ENCODE measurements at regions not wholly inside any gene's neighbourhood (a gene's known extent, or its start where the extent isn't known, plus 50 kb on each side); places are given as distances from the start of the nearest gene placed in this dataset.
"Not testable (repeated sequence)": the region's sequence is repeated elsewhere in the genome, so short reads cannot be mapped to it uniquely, and the experiment has no call there.

GRCh38 chr10:11403646-11404045, 207.8 kb downstream of the USP6NL start:
- DNase-seq; H3K27me3 ChIP-seq (ENCODE audit: control insufficient read depth, insufficient read depth, low read length); H3K4me3 ChIP-seq (ENCODE audit: insufficient read depth, low read depth, low read length); H3K36me3 ChIP-seq (replicated peaks; ENCODE audit: control insufficient read depth, insufficient read depth, low read length): not testable (repeated sequence)

- H3K36me3 ChIP-seq (replicated peaks; ENCODE audit: control insufficient read depth, insufficient read depth, low read length), result no peaks in the 10 kb centered on the region
- no peak for DNase-seq
- H3K4me3 ChIP-seq (ENCODE audit: insufficient read depth, low read depth, low read length), result no peak overlapping the region
- no peaks in the 10 kb centered on the region for H3K27me3 ChIP-seq (ENCODE audit: control insufficient read depth, insufficient read depth, low read length)
Observed at GRCh38 chr10:11403116-11403515, 208.3 kb downstream of the USP6NL start.

DNA sequence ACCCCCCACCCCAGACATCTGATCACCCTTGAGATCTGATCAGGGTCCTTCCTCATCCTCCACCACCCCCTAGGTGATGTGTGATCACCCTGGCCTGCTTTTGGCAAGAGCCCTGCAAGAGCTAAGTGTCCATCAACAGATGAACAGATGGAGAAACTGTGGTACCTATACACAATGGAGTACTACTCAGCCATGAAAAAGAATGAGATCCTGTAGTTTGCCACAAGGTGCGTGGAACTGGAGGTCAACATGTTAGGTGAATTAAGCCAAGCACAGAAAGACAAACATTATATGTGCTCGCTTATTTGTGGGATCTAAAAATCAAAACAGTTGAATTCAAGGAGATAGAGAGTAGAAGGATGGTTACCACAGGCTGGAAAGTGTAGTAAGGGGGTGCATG, 209.1 kb downstream of the USP6NL start:
- H3K27me3 ChIP-seq (ENCODE audit: control insufficient read depth, insufficient read depth, low read length), result no peaks in the 10 kb centered on the region
- no peaks in the 10 kb centered on the region for H3K36me3 ChIP-seq (replicated peaks; ENCODE audit: control insufficient read depth, insufficient read depth, low read length)
- DNase-seq, result no peak
- no peak overlapping the region for H3K4me3 ChIP-seq (ENCODE audit: insufficient read depth, low read depth, low read length)

- Histone ChIP-seq H3K4me3 (ENCODE audit: insufficient read depth, low read depth, low read length) (no peak overlapping the region), H3K36me3 (replicated peaks; ENCODE audit: control insufficient read depth, insufficient read depth, low read length) (no peaks in the 10 kb centered on the region), H3K27me3 (ENCODE audit: control insufficient read depth, insufficient read depth, low read length) (no peaks in the 10 kb centered on the region)
- no peak for DNase-seq
Observed at GRCh38 chr10:11401264-11402235, 209.9 kb downstream of the USP6NL start.

- DNase-seq, result peak; percentile 26
- Histone ChIP-seq H3K27me3 (ENCODE audit: control insufficient read depth, insufficient read depth, low read length) (no peaks in the 10 kb centered on the region), H3K36me3 (replicated peaks; ENCODE audit: control insufficient read depth, insufficient read depth, low read length) (no peaks in the 10 kb centered on the region), H3K4me3 (ENCODE audit: insufficient read depth, low read depth, low read length) (no peak overlapping the region)
Observed at GRCh38 chr10:11397980-11398580, 213.4 kb downstream of the USP6NL start.

DNA sequence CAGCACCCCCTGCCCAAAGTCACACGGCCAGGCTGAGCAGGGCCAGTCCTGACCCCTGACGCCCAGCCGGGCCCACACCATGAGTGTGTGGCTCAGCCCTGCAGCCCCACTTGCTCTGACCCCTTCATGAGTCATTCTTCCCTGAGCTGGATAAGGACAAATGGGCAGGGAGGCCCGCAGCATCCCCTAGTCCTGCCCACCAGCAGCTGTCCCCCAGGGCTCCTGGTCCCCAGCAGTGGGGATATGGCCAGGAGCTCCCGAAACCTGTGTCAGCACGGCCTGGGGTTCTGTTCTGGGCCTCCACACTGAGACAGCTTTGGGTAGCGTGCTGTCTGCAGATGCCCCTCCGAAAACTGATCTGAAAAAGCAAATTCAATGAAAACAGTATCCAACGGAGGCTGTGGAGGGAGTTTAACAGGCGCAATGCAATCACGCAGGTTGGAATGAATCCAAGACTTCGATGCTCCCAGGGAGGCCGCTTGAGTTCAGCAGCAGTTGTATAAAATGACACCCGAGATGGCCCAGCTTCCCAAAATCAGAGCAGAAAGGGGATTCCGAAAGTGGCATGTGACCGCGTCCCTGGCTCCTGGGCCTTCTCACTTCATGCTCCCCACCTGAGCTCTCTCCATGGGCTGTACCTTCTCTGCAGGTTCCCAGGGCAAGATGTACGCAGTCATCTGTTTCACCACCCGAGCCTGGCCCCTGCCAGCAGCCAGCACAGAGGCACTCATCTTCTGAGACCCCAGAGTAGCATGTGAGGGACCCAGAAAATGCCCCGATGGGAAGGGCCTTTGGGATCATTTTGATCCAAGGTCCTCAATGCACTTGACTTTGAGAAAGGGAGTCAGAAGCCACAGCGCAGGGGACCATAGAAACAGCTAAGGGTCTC, 214.1 kb downstream of the USP6NL start:
- peak; percentile 18 for DNase-seq
- Histone ChIP-seq H3K36me3 (replicated peaks; ENCODE audit: control insufficient read depth, insufficient read depth, low read length) (no peaks in the 10 kb centered on the region), H3K27me3 (ENCODE audit: control insufficient read depth, insufficient read depth, low read length) (no peaks in the 10 kb centered on the region), H3K4me3 (ENCODE audit: insufficient read depth, low read depth, low read length) (no peak overlapping the region)

- H3K4me3 ChIP-seq (ENCODE audit: insufficient read depth, low read depth, low read length), result no peak overlapping the region
- no peaks in the 10 kb centered on the region for H3K36me3 ChIP-seq (replicated peaks; ENCODE audit: control insufficient read depth, insufficient read depth, low read length)
- DNase-seq, result peak; percentile 14
- H3K27me3 ChIP-seq (ENCODE audit: control insufficient read depth, insufficient read depth, low read length), result no peaks in the 10 kb centered on the region
Observed at GRCh38 chr10:11396311-11396955, 215.0 kb downstream of the USP6NL start.

- H3K4me3 ChIP-seq (ENCODE audit: insufficient read depth, low read depth, low read length), result no peak overlapping the region
- H3K27me3 ChIP-seq (ENCODE audit: control insufficient read depth, insufficient read depth, low read length), result no peaks in the 10 kb centered on the region
- no peaks in the 10 kb centered on the region for H3K36me3 ChIP-seq (replicated peaks; ENCODE audit: control insufficient read depth, insufficient read depth, low read length)
- no peak for DNase-seq
Observed at GRCh38 chr10:11395581-11396310, 215.7 kb downstream of the USP6NL start.

GRCh38 chr10:11395161-11395560, 216.3 kb downstream of the USP6NL start:
- Histone ChIP-seq H3K36me3 (replicated peaks; ENCODE audit: control insufficient read depth, insufficient read depth, low read length) (no peaks in the 10 kb centered on the region), H3K4me3 (ENCODE audit: insufficient read depth, low read depth, low read length) (no peak overlapping the region), H3K27me3 (ENCODE audit: control insufficient read depth, insufficient read depth, low read length) (no peaks in the 10 kb centered on the region)
- no peak for DNase-seq

DNA sequence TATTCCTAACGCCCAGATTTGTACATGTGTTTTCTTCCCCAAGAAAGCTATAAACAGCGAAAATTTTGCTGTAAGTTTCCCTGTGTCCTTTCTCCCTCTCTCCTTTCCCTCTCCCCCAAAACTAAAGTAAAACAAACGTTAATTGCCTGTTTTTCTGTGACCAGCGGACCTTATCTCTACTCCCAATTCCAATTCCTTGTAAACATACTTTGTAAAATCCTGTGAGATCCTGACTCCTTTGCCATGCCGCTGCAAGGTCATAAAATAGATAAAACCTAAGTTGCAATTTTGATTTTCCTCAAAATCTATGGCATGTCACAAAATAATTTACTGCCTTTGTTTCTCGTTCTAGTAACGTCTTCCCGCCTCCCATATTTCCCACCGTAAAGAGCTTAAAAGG, 217.6 kb downstream of the USP6NL start:
- H3K36me3 ChIP-seq (replicated peaks; ENCODE audit: control insufficient read depth, insufficient read depth, low read length), result no peaks in the 10 kb centered on the region
- H3K4me3 ChIP-seq (ENCODE audit: insufficient read depth, low read depth, low read length), result no peak overlapping the region
- DNase-seq, result no peak
- no peaks in the 10 kb centered on the region for H3K27me3 ChIP-seq (ENCODE audit: control insufficient read depth, insufficient read depth, low read length)

DNA sequence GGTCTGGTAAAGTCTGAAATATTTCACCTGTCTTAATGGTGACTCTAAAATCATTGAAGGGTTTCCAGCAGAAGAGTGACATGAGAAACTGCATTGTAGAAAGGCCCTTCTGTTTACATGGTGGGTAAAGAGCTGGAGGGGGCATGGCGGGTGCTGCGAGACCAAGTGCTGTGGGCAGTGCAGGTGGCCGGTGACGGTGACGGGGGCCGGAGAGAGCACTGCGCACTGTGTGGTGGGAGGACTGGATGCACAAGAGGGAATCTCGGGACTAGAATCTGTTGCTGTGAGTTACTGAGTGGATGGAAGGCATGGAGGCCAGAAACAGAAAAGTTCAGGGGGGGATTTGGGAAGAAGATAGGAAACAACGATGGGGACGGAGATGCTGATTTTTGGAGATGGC, 218.7 kb downstream of the USP6NL start:
- no peaks in the 10 kb centered on the region for H3K36me3 ChIP-seq (replicated peaks; ENCODE audit: control insufficient read depth, insufficient read depth, low read length)
- H3K27me3 ChIP-seq (ENCODE audit: control insufficient read depth, insufficient read depth, low read length), result no peaks in the 10 kb centered on the region
- H3K4me3 ChIP-seq (ENCODE audit: insufficient read depth, low read depth, low read length), result no peak overlapping the region
- DNase-seq, result no peak

GRCh38 chr10:11388996-11389395, 222.5 kb downstream of the USP6NL start:
- Histone ChIP-seq H3K27me3 (ENCODE audit: control insufficient read depth, insufficient read depth, low read length) (no peaks in the 10 kb centered on the region), H3K36me3 (replicated peaks; ENCODE audit: control insufficient read depth, insufficient read depth, low read length) (no peaks in the 10 kb centered on the region), H3K4me3 (ENCODE audit: insufficient read depth, low read depth, low read length) (no peak overlapping the region)
- DNase-seq, result no peak

DNA sequence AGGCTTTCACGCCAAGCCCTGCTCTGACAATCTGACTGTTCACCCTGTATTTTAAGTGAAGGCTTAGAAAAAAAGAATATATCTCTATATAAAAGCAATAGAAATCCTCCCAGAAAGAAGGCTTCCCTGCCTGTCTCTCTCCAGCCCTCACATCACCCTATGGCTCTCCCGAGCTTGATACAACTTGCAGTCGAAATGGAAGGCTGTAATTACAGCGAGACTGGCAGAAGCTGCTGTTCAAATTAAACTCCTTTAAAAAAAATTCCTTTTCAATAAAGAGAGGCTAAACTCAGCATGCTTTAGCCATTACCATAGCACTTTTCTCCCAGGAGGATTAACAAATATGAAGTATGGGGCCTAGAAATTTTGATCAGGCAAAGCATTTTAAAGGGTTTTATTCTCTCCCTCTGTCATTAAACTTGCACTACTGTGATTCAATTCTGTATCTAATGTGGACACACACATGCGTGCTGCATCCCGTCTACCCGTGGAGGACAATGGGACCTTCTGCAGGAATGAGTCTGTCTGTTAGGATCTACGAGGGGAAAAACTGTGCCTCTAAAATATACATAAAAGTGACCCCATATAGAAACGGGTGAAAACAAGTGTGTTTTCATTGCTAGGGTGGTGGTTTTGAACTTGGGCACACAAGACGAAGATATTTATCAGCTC, 223.8 kb downstream of the USP6NL start:
- no peak for DNase-seq
- H3K4me3 ChIP-seq (ENCODE audit: insufficient read depth, low read depth, low read length), result no peak overlapping the region
- H3K36me3 ChIP-seq (replicated peaks; ENCODE audit: control insufficient read depth, insufficient read depth, low read length), result no peaks in the 10 kb centered on the region
- H3K27me3 ChIP-seq (ENCODE audit: control insufficient read depth, insufficient read depth, low read length), result no peaks in the 10 kb centered on the region

All from H7 (cell line).